ENCODE measurements at regions not wholly inside any gene's neighbourhood (a gene's known extent, or its start where the extent isn't known, plus 50 kb on each side); places are given as distances from the start of the nearest gene placed in this dataset.

DNA sequence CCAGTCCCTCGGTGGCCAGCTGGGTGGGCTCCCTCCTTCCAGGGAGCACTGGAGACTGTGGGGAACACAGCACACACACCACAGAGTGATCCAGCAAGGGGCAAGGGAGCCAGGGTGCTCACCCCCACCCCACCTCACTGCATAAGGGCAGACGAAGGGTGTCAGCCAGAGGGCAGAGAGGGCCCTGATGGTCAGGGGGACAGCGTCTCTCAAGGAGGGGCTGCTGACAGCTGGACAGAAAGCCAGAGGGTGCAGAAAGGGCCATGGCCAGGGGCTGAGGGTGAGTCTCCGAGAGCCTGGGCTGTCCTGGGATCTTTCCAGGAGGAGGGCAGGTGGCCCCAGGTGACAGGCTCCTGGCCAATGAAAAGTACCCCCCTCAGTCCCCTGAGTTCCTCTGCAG, 73.4 kb upstream of the PMEPA1 start:
- TF ChIP-seq, protein P1, sequence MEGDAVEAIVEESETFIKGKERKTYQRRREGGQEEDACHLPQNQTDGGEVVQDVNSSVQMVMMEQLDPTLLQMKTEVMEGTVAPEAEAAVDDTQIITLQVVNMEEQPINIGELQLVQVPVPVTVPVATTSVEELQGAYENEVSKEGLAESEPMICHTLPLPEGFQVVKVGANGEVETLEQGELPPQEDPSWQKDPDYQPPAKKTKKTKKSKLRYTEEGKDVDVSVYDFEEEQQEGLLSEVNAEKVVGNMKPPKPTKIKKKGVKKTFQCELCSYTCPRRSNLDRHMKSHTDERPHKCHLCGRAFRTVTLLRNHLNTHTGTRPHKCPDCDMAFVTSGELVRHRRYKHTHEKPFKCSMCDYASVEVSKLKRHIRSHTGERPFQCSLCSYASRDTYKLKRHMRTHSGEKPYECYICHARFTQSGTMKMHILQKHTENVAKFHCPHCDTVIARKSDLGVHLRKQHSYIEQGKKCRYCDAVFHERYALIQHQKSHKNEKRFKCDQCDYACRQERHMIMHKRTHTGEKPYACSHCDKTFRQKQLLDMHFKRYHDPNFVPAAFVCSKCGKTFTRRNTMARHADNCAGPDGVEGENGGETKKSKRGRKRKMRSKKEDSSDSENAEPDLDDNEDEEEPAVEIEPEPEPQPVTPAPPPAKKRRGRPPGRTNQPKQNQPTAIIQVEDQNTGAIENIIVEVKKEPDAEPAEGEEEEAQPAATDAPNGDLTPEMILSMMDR (optimal IDR thresholded peaks at IDR 0.05 in 1 of 3, IDR thresholded peaks at IDR 0.05 in 1 of 3, conservative IDR thresholded peaks at IDR 0.05 in 1 of 3; ENCODE audit: extremely low read depth in 1 of 3, insufficient read depth in 2 of 3, low read length in 3 of 3) = no peak
- no peak for TF ChIP-seq EZH2 (IDR thresholded peaks at IDR 0.05; ENCODE audit: low read length)
